ENCODE measurements at regions not wholly inside any gene's neighbourhood (a gene's known extent, or its start where the extent isn't known, plus 50 kb on each side); places are given as distances from the start of the nearest gene placed in this dataset.

DNA sequence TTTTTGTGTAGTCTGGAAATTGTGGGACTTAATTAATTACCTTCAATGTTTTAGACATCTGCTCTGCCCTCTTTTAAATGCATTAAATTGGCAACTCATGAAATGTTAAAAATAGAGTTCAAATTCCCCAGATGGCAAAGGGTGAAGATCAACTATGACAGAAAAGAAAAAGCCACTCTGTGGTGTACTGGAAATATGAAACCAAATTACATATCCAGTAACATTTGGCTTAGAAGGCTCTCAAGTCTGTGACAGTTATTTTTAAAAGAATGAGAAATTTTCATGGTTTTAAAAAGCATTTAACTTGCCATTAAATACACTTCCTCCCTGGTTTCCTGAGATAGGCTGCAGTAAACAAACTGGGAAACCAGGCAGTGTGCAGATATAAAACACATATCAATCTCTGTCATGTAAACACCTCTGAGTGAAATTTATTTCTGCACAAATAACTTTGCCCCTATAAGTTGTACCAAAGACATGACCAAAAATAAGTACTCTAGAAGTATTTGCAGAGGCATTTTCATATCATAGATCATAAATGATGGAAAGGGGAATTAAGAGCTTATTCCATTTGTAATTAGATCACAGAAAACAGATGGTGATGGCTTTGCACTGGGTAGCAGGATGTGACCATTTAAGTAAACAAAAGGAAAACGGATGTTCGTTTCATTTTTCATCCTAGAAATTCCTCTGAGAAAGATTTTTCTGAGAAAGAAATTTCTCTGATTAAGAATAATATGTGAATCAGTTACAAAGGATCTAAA is 360.1 kb downstream of the SAMD5 start:
- no peak for TF ChIP-seq CTCF (conservative IDR thresholded peaks at IDR 0.05; ENCODE audit: low read depth, low read length)
- no peak for TF ChIP-seq EZH2 (IDR thresholded peaks at IDR 0.05; ENCODE audit: low read length, unreplicated experiment)

All from PC-3 (cell line).